ENCODE measurements at regions not wholly inside any gene's neighbourhood (a gene's known extent, or its start where the extent isn't known, plus 50 kb on each side); places are given as distances from the start of the nearest gene placed in this dataset.
A peak's percentile ranks its signal among the peaks of the same experiment; 100 is the strongest.
"Not testable (repeated sequence)": the region's sequence is repeated elsewhere in the genome, so short reads cannot be mapped to it uniquely, and the experiment has no call there.

DNA sequence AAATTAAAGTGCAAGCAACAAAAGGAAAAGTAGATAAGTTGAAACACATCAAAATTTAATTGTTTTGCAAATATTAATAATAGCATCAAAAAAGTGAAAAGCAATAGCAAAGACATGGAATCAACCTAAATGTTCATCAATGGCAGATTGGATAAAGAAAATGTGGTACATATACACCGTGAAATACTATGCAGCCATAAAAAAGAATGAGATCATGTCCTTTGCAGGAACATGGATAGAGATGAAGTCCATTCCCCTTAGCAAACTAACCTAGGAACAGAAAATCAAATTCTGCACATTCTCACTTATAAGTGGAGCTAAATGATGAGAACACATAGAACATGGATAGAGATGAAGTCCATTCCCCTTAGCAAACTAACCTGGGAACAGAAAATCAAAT, 67.2 kb upstream of the SMAD3 start:
- not testable (repeated sequence) for H3K9me3 ChIP-seq, H3K36me3 ChIP-seq, H3K27me3 ChIP-seq, DNase-seq, H3K4me3 ChIP-seq

- Histone ChIP-seq H3K36me3 (no peaks in the 10 kb centered on the region), H3K4me3 (no peak overlapping the region), H3K9me3 (no peaks in the 10 kb centered on the region; the same call in 1 of the 2 replicates), H3K27me3 (no peaks in the 10 kb centered on the region)
- DNase-seq = no peak
Measured at GRCh38 chr15:66999046-66999968, 66.1 kb upstream of the SMAD3 start.

DNA sequence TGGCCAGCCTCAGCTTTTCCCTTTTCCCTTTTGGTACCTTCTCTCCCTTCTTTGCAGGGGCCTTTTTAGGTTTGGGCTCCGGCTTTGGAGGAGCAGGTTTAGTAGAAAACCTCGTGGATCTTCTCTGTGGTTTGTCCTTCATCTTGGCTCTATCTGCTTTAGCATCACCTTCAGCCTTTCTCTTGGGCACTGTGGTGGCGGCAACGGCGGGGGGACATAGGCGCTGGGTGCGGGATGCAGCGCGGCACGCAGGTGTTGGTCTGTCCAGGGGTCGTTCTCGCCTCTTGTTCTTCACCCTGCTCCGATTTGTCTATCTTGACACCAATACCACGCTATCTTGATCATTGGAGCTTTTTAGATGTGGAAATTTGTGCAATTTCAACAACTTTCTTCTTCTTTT, 64.5 kb upstream of the SMAD3 start:
- no peaks in the 10 kb centered on the region for H3K36me3 ChIP-seq
- no peak overlapping the region for H3K4me3 ChIP-seq
- H3K9me3 ChIP-seq = no peaks in the 10 kb centered on the region; the same call in 1 of the 2 replicates
- no peaks in the 10 kb centered on the region for H3K27me3 ChIP-seq
- DNase-seq = no peak

DNA sequence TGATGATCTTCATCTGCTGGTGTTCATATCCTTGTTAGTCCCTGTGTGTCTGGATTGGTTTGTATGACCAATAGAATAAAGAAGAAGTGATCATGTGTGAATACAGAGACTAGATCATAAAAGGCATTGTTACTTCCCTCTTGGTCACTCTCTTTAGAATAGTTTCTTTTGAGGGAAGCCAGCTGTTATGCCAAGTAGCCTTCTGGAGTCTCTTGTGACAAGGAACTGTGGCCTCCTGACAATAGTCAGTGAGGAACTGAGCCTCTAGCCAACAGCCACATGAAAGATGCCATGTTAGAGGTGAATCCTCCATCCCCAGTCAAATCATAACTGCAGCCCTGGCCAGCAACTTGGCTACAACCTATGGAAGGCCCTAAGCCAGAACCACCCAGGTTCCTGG, 63.0 kb upstream of the SMAD3 start:
- DNase-seq = no peak
- H3K9me3 ChIP-seq = no peaks in the 10 kb centered on the region; the same call in 1 of the 2 replicates
- H3K27me3 ChIP-seq = no peaks in the 10 kb centered on the region
- H3K36me3 ChIP-seq = no peaks in the 10 kb centered on the region
- H3K4me3 ChIP-seq = no peak overlapping the region

DNA sequence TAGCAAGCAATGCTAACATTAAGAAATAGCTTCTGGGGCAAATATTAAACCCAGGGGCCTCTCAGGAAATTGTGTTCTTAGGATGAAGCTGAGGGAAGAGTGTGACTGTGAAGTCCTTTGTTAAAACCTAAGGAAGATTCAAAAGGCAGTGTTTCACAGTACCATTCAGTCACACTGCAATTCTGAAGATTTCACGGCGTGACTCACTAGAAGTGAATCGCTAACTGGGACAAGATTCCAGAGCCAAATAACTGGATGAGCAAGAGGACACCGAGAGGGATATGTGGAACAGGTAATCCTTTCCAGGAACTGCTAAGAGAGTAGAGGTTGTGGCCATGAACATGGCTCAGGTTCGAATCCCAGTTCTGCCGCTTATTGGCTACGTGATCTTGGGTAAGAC, 61.8 kb upstream of the SMAD3 start:
- DNase-seq = peak; percentile 52
- Histone ChIP-seq H3K36me3 (no peaks in the 10 kb centered on the region), H3K27me3 (no peaks in the 10 kb centered on the region), H3K9me3 (no peaks in the 10 kb centered on the region), H3K4me3 (no peak overlapping the region)

GRCh38 chr15:67004142-67004541, 61.3 kb upstream of the SMAD3 start:
- Histone ChIP-seq H3K4me3 (no peak overlapping the region), H3K27me3 (no peaks in the 10 kb centered on the region), H3K9me3 (0 out of 2 replicates have a peak, but pooled peaks cover 3% of the 10 kb centered on the region), H3K36me3 (no peaks in the 10 kb centered on the region)
- DNase-seq = no peak

DNA sequence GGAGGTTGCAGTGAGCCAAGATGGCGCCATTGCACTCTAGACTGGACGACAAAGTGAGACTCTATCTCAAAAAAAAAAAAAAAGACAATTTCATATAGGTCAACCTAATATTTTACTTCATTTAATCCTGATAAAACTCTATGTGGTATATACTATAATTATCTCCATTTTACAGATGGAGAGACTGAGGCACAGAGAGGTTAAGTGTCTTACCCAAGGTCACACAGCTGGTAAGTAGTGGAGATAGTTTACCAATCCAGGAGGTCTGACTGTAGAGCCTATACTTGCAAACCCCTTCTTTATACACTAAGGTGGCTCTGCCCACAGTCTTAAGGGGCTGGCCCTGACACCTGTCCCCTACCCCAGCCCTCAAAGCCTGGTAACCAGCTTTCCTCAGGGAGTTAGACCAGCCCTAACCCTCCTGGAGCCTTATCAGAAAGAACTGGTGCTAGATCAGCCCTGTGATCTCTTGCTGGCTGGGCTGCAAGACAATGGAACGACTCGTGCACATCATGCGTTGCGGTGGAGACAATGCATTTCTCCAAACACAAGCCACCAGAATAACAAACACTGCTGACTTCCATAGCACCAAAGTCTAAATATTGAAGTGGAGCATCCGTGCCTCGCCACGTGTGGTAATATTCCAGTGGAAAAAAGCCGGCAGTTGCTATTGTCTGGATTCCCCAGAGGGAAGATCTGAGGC, 60.0 kb upstream of the SMAD3 start:
- no peak overlapping the region for H3K4me3 ChIP-seq
- no peak for DNase-seq
- no peaks in the 10 kb centered on the region for H3K27me3 ChIP-seq
- H3K9me3 ChIP-seq = 0 out of 2 replicates have a peak, but pooled peaks cover 3% of the 10 kb centered on the region
- no peaks in the 10 kb centered on the region for H3K36me3 ChIP-seq

GRCh38 chr15:67006083-67007065, 59.0 kb upstream of the SMAD3 start:
- Histone ChIP-seq H3K27me3 (no peaks in the 10 kb centered on the region), H3K9me3 (0 out of 2 replicates have a peak, but pooled peaks cover 3% of the 10 kb centered on the region), H3K36me3 (no peaks in the 10 kb centered on the region), H3K4me3 (no peak overlapping the region)
- no peak for DNase-seq

DNA sequence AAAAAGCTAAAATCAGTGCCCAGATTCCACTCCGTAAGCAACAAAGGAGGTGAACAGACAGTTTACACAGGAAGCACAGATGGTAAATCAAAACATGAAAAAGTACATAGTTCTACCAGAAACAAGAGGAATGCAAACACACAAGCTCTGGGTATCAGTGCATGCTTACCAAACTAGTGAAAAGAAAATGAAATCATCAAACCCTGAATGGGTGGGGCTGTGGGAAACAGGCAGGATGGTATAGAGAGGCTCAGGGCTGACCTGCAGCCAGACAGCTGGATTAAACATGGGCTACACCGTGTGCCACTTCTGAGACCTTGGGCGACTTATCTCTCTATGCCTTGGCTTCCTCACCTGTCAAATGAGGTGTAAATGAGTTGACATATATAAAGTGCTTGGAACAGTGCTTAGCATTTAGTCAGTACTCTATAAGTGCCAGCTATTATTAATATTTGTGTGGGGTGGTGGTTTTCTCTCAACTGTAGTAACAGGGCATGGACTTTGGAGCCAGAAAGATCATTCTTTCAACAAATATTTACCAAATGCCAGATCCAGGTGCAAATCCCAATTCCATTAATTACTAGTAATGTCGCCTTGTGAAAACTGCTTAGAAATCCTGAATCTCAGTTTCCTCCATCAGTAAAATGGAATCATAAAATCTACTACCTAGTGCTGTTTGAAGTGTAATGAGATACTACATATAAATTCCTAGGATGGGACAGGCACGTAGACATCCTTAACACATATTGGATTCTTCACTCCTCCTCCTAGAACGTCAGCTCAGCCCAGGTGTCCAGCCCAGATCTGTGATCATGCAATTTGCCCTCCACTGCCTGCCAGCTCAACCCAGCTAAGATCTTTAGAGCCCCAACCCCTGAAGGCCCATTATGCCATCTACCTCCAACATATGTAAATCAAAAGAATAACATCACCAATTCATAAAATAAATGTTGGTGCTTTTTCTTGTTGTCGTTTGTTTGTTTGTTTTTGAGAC, 55.5 kb upstream of the SMAD3 start:
- Histone ChIP-seq H3K4me3 (no peak overlapping the region), H3K27me3 (no peaks in the 10 kb centered on the region), H3K9me3 (0 out of 2 replicates have a peak, but pooled peaks cover 3% of the 10 kb centered on the region), H3K36me3 (no peaks in the 10 kb centered on the region)
- DNase-seq = no peak

DNA sequence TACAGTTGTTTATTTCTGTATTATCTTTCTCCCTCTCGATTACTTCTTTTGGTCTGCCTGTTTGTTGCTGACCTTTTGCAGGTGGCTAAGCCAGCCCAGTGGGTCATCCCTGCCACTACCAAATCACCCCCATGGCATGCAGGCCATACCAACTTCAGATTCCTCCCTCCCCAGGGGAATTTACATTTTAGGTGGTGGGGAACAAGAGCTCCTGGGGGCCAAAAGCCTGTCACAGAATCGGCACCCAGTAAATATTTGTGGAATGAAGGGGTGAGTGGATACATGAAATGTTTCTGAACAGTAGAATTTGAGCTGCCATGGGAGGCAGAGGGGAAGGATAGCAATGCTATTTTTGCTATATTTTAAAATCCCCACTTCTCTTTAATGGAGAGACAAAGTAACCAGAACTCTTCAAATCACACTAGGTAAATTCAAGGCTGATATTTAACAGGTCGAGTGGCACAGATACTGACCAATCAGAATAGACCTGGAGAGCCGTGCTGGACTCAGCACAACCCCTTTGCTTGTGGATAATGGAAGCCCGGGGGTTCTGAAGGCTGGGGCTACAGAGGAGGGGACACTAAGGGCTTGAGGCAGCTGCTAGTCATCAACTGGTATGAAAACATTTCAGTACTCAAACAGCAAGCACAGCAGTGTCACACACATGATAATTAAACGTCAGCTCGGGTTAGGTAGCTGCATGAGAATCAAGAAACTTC, 54.3 kb upstream of the SMAD3 start:
- 0 out of 2 replicates have a peak, but pooled peaks cover 3% of the 10 kb centered on the region for H3K9me3 ChIP-seq
- H3K36me3 ChIP-seq = no peaks in the 10 kb centered on the region
- no peak overlapping the region for H3K4me3 ChIP-seq
- H3K27me3 ChIP-seq = no peaks in the 10 kb centered on the region
- DNase-seq = no peak

DNA sequence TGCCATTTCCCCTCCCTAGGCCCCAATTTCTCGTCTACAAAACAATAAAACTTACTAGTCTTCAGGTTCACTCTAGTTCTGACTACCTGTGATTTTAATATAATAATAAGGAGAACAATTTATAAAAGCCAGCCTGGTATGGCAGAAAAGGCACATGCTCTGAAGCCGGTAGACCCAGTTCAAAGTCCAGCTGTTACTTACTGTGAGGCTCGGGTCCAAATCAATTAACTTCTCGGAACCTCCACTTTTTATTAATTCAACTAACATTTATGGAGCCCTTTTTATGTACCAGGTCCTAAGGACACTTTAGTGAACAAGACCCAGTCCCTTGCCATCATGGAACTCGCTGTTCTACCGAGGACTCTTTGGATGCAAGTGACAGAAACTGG, 53.8 kb upstream of the SMAD3 start:
- Histone ChIP-seq H3K36me3 (no peaks in the 10 kb centered on the region), H3K27me3 (no peaks in the 10 kb centered on the region), H3K9me3 (0 out of 2 replicates have a peak, but pooled peaks cover 3% of the 10 kb centered on the region), H3K4me3 (no peak overlapping the region)
- DNase-seq = no peak

DNA sequence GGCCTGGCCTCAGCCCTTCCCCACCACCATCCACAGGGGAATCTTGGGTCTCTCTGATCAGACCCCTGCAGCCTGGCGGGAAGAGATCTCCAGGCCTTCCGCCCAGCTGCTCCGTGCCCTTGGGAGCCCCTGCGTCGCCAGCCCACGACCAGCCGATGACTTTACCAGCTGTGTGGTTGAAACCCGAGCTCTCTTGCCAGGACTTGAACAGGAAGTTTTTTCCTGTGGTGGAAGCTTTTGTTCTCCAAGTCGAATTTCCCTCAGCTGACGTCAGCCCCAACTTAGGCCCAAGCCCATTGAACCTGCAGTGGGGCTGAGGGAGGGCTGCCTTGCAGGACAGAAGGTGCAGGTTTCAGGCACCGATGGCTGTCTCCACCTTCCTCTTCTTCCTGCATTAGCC, 51.7 kb upstream of the SMAD3 start:
- Histone ChIP-seq H3K4me3 (no peak overlapping the region), H3K27me3 (no peaks in the 10 kb centered on the region), H3K36me3 (no peaks in the 10 kb centered on the region), H3K9me3 (0 out of 2 replicates have a peak, but pooled peaks cover 3% of the 10 kb centered on the region)
- DNase-seq = peak; percentile 63

All from MG63 (cell line).